ENCODE measurements at regions not wholly inside any gene's neighbourhood (a gene's known extent, or its start where the extent isn't known, plus 50 kb on each side); places are given as distances from the start of the nearest gene placed in this dataset.

DNA sequence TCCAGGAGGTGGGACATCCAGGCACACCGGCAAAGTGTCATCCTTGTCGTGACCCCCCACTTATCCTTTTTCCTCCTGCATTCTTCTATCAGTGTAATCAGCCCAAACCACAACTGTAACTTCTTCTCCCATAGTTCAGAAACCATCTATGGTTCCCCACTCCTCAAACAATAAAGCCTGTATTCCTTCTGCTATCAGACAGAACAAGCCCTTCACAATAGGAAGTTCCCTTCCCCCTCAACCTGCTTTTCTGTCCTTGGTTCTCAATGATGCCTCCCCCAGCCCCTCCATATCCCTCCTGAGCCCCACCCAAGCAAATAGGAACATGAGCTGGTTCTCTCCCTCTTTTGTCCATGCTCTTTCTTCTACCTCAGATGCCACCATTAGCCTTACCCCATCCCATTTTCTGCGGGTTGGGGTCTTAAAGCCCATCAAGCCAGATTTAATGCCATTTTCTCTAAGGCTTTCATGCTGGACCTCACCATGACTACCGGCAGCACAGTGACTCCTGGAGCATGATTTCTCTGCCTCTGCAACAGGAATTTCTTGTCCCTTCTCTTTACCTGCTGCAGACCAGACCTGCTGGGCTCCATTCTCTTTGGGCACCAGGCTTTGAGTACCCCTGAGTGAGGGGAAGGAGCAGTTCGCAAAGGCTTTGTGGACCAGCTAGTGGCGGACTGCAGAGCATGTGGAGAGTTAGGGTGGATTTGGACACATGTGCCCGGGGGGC lies 92.8 kb upstream of the PAX2 start:
- Mint-ChIP-seq H3K4me1 (ENCODE audit: low read depth) (peaks cover 22% of the 10 kb centered on the region), H3K9me3 (no peaks in the 10 kb centered on the region), H3K36me3 (ENCODE audit: low read depth) (no peaks in the 10 kb centered on the region), H3K4me3 (no peak overlapping the region), H3K27ac (no peak overlapping the region), H3K27me3 (peaks cover 73% of the 10 kb centered on the region)
- DNase-seq, result no peak

DNA sequence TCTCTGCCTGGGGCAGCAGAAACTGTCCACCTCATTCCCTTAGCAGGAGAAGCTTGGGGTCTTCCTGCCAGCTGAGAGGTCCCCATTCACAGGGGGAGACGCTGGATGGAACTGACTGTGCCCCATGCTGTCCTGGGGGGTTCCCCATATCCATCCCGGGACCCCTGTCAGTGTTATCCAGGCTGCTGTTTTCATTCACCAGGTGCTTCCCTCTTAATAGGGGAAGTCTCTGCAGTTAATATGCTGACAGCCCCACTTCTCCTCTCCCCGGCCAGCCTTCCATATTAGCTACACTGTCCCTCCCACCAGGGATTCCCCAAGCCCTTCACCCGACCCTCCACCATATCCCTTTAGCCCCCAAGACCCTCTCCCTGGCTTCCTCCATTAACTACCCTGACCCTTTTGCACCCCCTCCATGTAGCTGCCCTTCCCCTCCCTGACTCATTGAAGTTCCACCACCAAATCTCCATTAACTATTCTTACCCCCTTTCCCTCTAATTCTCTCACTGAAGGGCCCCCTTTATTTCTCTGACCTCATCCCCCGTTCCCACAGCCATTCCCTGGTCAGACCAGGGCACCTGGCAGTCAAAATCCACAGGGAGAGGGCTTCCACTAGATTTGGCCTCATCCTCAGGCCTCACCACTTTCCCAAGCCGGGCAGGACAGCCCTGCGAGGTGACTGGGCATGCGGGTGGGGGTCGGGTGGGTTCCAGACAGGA lies 92.0 kb upstream of the PAX2 start:
- Mint-ChIP-seq H3K9me3 (no peaks in the 10 kb centered on the region), H3K4me3 (no peak overlapping the region), H3K27me3 (peaks cover 75% of the 10 kb centered on the region), H3K36me3 (ENCODE audit: low read depth) (no peaks in the 10 kb centered on the region), H3K4me1 (ENCODE audit: low read depth) (peaks cover 24% of the 10 kb centered on the region), H3K27ac (no peak overlapping the region)
- DNase-seq, result no peak

DNA sequence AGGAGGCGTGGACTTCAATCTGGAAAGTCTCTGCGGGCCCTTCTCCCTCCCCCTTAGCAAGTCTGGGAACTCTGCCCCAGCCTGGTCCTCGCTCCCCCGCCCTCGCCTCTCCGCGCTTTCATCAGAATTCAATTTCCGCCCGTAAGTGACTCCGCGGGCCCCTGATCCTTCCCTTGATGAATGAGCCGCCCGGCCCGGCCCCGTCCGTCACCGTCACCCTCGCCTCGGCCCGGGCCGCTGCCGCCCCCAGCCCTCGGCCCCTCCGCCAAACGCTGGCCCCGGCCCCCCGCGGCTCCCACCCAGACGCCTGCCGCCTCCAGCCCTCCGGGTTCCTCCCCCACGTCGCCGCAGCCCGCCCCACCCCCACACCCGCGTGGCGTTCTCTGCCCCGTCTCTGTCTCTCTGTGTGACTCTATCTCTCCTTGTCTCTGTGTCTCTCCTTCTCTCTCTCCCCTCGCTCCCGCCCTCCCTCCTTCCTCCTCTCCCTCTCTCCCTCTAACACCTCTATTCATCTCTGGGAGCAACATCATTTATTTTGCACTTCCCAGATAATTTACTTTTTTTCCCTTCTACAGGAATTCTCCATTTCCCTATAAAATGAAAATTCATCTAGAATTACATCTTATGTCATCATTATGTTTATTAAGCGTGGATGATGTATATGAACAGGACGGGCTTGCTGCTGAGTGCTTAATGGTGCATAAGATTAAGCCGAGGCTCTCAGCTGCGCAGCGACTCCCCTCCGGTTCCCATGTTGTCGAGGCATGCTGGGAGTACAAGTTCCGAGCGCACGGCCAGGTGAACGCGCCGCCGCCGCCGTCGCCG lies 91.2 kb upstream of the PAX2 start:
- no peaks in the 10 kb centered on the region for H3K36me3 Mint-ChIP-seq (ENCODE audit: low read depth)
- peak overlapping the region; percentile 60 for H3K4me3 Mint-ChIP-seq
- peak; percentile 65 for DNase-seq
- H3K4me1 Mint-ChIP-seq (ENCODE audit: low read depth), result peaks cover 27% of the 10 kb centered on the region
- H3K27ac Mint-ChIP-seq, result no peak overlapping the region
- H3K27me3 Mint-ChIP-seq, result peaks cover 75% of the 10 kb centered on the region
- H3K9me3 Mint-ChIP-seq, result no peaks in the 10 kb centered on the region

DNA sequence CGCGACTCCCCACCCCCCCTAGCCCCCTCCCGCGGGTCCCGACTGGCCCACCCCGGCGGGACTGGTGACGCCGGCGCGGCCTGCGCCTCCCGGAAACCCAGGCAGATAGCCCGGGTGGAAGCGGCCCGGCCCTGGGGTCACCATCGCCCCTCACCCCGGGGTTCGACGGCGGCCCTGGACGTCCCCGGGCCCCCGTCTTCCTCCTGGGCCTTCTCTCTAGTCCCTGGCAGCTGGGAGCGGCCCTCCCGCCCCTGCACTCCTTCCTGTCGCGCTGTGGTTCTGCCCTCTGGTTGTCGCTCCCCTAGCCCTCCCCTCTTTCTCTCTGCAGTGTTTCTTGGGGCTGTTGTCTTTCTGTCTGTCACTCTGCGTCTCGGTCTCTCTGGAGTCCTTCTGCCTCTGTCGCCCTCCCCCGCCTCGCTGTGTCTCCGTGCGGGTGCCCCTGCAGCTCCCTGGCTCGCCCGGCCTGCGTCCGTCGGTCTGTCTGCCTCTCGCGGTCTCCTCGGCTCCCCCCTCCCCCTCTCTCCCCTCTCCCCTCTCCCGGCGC lies 90.5 kb upstream of the PAX2 start:
- Mint-ChIP-seq H3K36me3 (ENCODE audit: low read depth) (no peaks in the 10 kb centered on the region), H3K4me3 (peak overlapping the region; percentile 65), H3K9me3 (no peaks in the 10 kb centered on the region), H3K27ac (peak overlapping the region; percentile 44), H3K27me3 (peaks cover 78% of the 10 kb centered on the region), H3K4me1 (ENCODE audit: low read depth) (peaks cover 31% of the 10 kb centered on the region)
- DNase-seq, result peak; percentile 51

DNA sequence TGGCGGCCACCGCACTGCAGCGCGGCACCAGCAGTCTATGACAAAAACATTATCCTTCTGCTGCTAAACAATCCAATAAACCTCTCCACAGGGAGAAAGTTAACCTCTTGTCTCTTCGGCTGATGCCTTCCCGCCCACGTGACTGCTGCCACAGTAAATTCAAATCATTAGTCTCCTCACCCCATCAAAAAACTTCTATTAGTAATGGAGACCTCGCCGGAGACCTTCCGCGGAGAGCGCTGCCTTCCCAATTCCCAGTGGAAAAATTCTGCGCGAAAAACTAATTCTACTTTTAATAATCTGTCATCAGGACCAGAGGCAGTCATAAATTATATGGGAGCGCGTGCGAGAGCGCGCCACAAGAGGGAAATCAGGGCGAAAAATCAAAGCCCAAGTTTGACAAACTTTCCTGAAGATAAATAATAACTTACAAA lies 90.0 kb upstream of the PAX2 start:
- H3K36me3 Mint-ChIP-seq (ENCODE audit: low read depth), result no peaks in the 10 kb centered on the region
- peaks cover 31% of the 10 kb centered on the region for H3K4me1 Mint-ChIP-seq (ENCODE audit: low read depth)
- no peak overlapping the region for H3K27ac Mint-ChIP-seq
- H3K9me3 Mint-ChIP-seq, result no peaks in the 10 kb centered on the region
- peak overlapping the region; percentile 65 for H3K4me3 Mint-ChIP-seq
- H3K27me3 Mint-ChIP-seq, result peaks cover 79% of the 10 kb centered on the region
- DNase-seq, result no peak

DNA sequence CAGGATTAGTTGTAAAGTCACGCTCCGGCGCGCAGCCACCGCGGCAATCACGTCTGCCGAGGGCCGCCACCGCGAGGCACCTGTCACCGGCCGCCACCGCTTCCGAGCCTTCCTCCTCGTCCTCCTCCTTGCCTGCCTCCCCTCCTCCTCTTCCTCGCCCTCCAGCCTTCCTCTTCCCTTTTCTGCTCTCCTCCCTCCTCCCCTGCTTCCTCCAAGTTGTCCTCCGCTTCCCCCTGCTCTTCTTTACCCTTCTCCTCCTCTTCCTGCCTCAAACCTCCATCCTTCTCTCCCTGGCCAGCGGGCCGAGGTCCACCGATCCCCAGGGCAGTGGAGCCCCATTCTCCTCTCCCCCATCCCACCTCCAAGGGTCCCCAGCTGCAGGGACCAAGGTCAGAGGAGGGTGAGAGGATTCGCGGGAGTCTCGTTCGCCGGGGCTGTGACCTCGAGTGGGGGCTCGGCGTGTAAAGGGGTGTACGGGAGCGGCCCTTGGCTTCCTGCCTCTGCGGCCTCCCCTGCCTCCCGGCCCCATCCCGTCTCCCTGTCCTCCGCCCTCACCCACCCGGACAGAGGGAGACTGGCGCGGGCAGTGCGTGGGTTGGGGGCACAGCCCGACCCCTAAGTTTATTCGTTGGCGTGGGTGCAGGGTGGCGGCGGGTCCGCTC lies 89.5 kb upstream of the PAX2 start:
- Mint-ChIP-seq H3K27ac (peak overlapping the region; percentile 44), H3K27me3 (peaks cover 80% of the 10 kb centered on the region), H3K4me1 (ENCODE audit: low read depth) (peaks cover 31% of the 10 kb centered on the region), H3K4me3 (peak overlapping the region; percentile 65), H3K36me3 (ENCODE audit: low read depth) (no peaks in the 10 kb centered on the region), H3K9me3 (no peaks in the 10 kb centered on the region)
- no peak for DNase-seq

DNA sequence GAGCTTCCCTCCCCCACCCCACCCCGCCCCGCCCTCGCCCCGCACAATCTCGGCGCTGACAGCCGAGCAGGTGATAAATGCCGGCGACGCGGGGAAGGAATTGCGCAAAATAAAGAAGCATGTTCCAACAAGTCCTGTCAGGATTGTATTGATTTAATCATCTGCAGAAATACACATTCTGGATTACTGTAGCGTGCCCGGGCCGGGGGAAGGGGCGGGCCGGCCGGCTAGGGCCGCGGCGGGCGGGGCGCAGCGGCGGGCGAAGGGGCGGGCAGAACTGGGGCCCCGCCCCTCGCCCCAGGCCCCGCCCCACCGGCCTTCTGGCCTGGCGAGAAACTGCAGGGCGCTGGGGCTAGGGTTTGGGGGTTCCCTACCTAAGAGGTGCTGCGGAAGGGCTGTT lies 88.9 kb upstream of the PAX2 start:
- Mint-ChIP-seq H3K27ac (no peak overlapping the region), H3K36me3 (ENCODE audit: low read depth) (no peaks in the 10 kb centered on the region), H3K4me1 (ENCODE audit: low read depth) (peaks cover 31% of the 10 kb centered on the region), H3K4me3 (no peak overlapping the region), H3K9me3 (no peaks in the 10 kb centered on the region), H3K27me3 (peaks cover 84% of the 10 kb centered on the region)
- DNase-seq, result no peak

DNA sequence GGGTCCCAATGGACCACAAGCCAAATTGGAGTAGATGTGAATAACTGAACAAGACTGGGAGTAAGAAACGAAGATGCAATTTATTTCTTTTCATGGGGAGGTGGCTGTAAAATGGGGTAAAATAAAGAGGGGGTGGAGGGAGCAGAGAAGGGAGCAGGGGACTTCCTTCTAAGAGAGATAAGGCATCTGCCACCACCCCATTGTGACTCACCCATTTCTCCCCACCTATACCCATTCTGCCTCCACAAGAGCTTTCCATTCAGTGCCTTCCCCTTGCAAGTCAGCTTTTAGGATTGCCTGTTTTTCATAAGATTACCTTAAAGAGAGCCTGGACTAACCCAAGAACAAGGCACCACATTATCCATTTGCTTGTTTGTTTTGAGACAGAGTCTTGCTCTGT lies 87.1 kb upstream of the PAX2 start:
- Mint-ChIP-seq H3K27ac (no peak overlapping the region), H3K27me3 (peaks cover 87% of the 10 kb centered on the region), H3K4me3 (no peak overlapping the region), H3K4me1 (ENCODE audit: low read depth) (peaks cover 31% of the 10 kb centered on the region), H3K9me3 (no peaks in the 10 kb centered on the region), H3K36me3 (ENCODE audit: low read depth) (no peaks in the 10 kb centered on the region)
- no peak for DNase-seq

DNA sequence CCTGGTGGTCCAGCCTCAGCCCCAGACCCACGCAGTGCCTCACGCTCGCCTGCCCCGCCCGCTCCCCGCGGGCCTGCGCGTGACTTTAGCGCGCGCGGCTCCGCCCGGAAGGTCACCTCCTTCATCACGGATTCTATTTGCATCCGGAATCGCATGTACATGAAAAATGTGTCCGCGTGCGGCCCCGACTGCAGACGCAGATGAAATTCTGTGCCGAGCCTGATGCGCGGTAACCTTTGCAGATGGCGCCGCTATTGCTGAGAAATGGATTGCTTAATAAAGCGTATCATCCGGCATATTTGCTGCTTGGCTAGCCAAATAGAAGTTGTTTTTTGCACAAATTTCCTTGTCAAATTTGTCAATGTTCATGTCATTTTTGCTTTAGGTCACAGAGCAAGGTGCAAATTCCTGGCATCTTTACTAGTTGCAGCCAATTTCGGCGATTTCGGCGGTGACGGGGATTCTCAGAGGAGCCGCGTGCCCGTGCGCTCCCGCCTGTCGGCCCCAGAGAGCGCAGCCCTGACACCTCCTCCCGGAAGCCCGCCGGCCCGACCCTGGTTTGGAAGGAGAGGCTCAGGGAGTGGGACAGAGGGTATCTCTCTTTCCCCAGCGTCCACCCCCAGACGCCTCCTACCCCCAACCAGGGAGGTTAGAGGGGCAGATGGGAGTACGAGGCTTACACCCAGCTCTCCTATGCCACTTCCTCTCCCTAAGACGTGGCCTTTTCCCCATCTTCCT lies 85.9 kb upstream of the PAX2 start:
- no peak overlapping the region for H3K27ac Mint-ChIP-seq
- peaks cover 85% of the 10 kb centered on the region for H3K27me3 Mint-ChIP-seq
- peaks cover 23% of the 10 kb centered on the region for H3K4me1 Mint-ChIP-seq (ENCODE audit: low read depth)
- no peak overlapping the region for H3K4me3 Mint-ChIP-seq
- H3K36me3 Mint-ChIP-seq (ENCODE audit: low read depth), result no peaks in the 10 kb centered on the region
- no peaks in the 10 kb centered on the region for H3K9me3 Mint-ChIP-seq
- no peak for DNase-seq

DNA sequence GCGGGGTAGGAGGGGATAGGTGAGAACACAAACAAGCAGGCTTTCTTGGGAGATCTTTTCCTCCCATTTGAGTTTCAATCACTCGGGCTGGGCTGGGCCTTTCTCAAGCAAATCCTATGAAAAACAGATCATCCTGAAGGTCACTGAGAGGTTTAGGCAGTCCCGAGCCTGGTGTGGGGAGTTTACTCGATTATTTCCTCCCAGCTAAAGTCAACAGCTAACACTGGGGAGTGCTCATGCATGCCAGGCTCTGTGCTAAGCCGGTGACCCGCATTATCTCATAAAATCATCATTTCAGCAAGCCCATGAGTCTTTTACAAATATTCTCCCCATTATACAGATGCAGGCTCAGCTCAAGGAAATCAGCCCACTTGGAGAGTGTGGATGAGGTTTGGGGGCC lies 85.0 kb upstream of the PAX2 start:
- Mint-ChIP-seq H3K9me3 (no peaks in the 10 kb centered on the region), H3K4me1 (ENCODE audit: low read depth) (peaks cover 16% of the 10 kb centered on the region), H3K27ac (no peak overlapping the region), H3K4me3 (no peak overlapping the region), H3K27me3 (peaks cover 85% of the 10 kb centered on the region), H3K36me3 (ENCODE audit: low read depth) (no peaks in the 10 kb centered on the region)
- DNase-seq, result no peak

DNA sequence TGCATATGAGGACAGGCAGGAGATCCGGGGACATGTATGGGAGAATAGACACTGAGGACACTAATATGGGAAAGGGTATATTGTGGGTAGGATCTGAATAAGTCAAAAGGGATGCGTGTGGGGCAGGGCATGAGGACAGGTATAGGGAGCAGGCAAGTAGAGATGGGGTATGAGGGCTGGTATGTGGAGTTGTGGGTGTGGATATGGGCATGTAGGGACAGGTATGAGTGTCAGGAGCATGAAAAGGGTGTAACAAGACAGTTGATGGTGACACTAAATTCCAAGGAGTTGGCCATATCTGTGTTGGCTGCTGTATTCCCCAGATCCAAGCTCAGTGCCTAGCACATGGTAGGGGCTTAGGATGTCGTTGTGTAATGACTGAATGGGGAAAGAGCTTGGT lies 84.4 kb upstream of the PAX2 start:
- no peak for DNase-seq
- Mint-ChIP-seq H3K9me3 (no peaks in the 10 kb centered on the region), H3K27me3 (peaks cover 81% of the 10 kb centered on the region), H3K36me3 (ENCODE audit: low read depth) (no peaks in the 10 kb centered on the region), H3K4me1 (ENCODE audit: low read depth) (peaks cover 11% of the 10 kb centered on the region), H3K4me3 (no peak overlapping the region), H3K27ac (no peak overlapping the region)

DNA sequence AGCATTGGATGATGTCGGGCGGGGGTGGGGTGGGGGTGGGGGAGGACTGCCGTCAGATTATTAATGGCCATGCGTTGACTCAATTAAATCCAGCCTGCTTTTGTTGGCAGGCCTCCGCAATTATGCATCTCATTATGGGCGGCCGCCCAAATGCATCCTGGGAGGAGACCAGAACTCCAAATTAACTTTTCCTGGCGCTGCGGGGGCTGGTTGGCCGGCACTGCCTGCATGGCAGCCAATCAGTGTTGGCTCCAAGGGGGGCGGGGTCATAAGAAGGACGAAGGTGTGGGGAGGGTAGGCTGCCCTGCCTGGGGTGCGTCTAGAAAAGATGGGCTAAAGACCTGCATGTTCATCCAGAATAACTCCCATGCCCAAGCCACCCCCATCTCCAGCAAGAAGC lies 83.9 kb upstream of the PAX2 start:
- Mint-ChIP-seq H3K27ac (no peak overlapping the region), H3K4me3 (no peak overlapping the region), H3K27me3 (peaks cover 82% of the 10 kb centered on the region)

DNA sequence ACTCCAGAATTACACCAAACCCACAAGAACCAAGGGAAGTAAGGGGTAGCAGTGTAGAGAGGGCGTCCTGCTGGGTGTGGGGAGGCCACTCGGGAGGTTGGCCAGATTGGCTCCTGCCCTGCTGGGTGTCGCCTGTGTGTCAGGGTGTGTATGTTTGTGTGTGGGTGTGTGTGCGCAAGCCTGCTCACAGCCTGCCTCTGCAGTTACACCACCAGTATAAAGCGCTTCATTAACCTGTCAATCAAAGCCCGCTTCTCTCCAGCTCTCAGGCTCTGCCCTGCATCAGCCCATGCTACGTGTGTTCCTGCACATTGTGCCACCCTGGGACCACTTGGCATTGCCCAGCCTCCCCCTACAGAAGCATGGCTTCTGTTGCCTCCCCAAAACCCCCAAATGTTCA lies 83.3 kb upstream of the PAX2 start:
- Mint-ChIP-seq H3K27ac (no peak overlapping the region), H3K4me3 (no peak overlapping the region), H3K36me3 (ENCODE audit: low read depth) (no peaks in the 10 kb centered on the region), H3K4me1 (ENCODE audit: low read depth) (peaks cover 9% of the 10 kb centered on the region), H3K27me3 (peaks cover 80% of the 10 kb centered on the region), H3K9me3 (no peaks in the 10 kb centered on the region)
- DNase-seq, result no peak

More for the DNA sequence above, 83.9 kb upstream of the PAX2 start:
- H3K4me1 Mint-ChIP-seq (ENCODE audit: low read depth), result peaks cover 9% of the 10 kb centered on the region
- H3K9me3 Mint-ChIP-seq, result no peaks in the 10 kb centered on the region
- no peak for DNase-seq
- no peaks in the 10 kb centered on the region for H3K36me3 Mint-ChIP-seq (ENCODE audit: low read depth)

Measured in activated T-cell treated with anti-CD3 and anti-CD28 coated beads, Interleukin-2, amount 50 U/mL, for 24 hours (primary cell).